GM23338 (cell line): ENCODE measurements at regions not wholly inside any gene's neighbourhood (a gene's known extent, or its start where the extent isn't known, plus 50 kb on each side); places are given as distances from the start of the nearest gene placed in this dataset.

ENCODE experiments used
- EZH2 ChIP-seq: fragments of 200-600 bp; sonication (generic); IDR thresholded peaks from one replicate; pipeline ENCODE4 v1.8.0; 2017; ENCODE audit warnings: antibody characterized with exemption, mild to moderate bottlenecking, low read depth; ENCODE audit not compliant: unreplicated experiment
- POLR2AphosphoS5 ChIP-seq: IDR thresholded peaks from 2 replicates; pipeline ENCODE4 v1.6.1; 2016; ENCODE audit warnings: antibody characterized with exemption, low read depth
- STAT1 ChIP-seq: IDR thresholded peaks from one replicate; pipeline ENCODE4 v1.6.1; 2016; ENCODE audit warnings: antibody characterized with exemption; ENCODE audit not compliant: unreplicated experiment
- TF ChIP-seq, protein P1 (sequence below), 2 experiments: fragments of 200-600 bp in 1 of 2; sonication (generic) in 1 of 2; conservative IDR thresholded peaks; 2 replicates each; pipeline versions ENCODE4 v1.5.1 to v1.6.1; 2016 to 2017; ENCODE audit warnings: antibody characterized with exemption in 2 of 2, low read depth in 2 of 2, mild to moderate bottlenecking in 2 of 2, moderate library complexity in 1 of 2

DNA sequence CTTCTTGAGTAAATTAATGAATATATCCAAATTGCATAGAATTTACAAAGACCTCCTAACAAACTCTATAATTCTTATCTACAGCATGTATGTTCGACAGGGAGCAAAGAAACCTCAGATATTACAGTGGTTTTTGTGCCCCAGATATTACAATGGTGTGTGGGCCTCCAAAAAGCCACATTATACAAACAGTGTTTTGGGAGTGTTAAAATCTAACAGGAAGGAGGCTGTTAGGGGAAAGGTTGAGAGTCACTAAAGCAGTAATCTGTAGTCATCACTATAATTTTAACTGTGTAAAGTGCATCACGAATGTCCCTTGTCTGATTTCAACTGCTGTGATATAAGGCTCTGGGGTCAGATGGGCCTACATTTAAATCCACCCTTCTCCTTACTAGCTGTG, 400.2 kb upstream of the C16orf82 start:
- TF ChIP-seq, protein P1, sequence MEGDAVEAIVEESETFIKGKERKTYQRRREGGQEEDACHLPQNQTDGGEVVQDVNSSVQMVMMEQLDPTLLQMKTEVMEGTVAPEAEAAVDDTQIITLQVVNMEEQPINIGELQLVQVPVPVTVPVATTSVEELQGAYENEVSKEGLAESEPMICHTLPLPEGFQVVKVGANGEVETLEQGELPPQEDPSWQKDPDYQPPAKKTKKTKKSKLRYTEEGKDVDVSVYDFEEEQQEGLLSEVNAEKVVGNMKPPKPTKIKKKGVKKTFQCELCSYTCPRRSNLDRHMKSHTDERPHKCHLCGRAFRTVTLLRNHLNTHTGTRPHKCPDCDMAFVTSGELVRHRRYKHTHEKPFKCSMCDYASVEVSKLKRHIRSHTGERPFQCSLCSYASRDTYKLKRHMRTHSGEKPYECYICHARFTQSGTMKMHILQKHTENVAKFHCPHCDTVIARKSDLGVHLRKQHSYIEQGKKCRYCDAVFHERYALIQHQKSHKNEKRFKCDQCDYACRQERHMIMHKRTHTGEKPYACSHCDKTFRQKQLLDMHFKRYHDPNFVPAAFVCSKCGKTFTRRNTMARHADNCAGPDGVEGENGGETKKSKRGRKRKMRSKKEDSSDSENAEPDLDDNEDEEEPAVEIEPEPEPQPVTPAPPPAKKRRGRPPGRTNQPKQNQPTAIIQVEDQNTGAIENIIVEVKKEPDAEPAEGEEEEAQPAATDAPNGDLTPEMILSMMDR (conservative IDR thresholded peaks at IDR 0.05; ENCODE audit: low read depth in 2 of 2) = no peak
- TF ChIP-seq EZH2 (no peak), POLR2AphosphoS5 (no peak), STAT1 (no peak)
